ENCODE measurements at regions not wholly inside any gene's neighbourhood (a gene's known extent, or its start where the extent isn't known, plus 50 kb on each side); places are given as distances from the start of the nearest gene placed in this dataset.

DNA sequence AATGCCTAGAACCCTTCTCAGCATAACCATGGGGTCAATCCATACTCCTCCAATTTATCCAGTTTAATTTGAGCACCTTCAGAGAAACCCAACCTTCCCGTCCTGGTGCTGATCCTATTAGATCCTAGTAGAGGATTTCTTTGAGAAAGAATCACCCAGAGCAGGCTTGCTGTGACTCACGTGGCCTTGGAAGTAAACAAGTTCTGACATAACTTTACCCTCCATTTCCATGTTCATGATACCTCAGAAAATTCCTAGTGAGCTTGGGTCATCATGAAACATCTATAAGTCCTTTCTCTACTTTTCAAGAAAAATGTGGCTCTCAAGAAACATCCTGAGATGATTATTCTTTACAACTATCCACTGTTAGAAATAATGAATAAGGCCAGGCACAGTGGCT lies 71.7 kb downstream of the PRLHR start:
- TF ChIP-seq, protein P1, sequence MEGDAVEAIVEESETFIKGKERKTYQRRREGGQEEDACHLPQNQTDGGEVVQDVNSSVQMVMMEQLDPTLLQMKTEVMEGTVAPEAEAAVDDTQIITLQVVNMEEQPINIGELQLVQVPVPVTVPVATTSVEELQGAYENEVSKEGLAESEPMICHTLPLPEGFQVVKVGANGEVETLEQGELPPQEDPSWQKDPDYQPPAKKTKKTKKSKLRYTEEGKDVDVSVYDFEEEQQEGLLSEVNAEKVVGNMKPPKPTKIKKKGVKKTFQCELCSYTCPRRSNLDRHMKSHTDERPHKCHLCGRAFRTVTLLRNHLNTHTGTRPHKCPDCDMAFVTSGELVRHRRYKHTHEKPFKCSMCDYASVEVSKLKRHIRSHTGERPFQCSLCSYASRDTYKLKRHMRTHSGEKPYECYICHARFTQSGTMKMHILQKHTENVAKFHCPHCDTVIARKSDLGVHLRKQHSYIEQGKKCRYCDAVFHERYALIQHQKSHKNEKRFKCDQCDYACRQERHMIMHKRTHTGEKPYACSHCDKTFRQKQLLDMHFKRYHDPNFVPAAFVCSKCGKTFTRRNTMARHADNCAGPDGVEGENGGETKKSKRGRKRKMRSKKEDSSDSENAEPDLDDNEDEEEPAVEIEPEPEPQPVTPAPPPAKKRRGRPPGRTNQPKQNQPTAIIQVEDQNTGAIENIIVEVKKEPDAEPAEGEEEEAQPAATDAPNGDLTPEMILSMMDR (IDR thresholded peaks at IDR 0.05): no peak
- TF ChIP-seq SREBF2 (IDR thresholded peaks at IDR 0.05) (no peak), POLR2AphosphoS2 (conservative IDR thresholded peaks at IDR 0.05; ENCODE audit: low read length) (no peak), RAD21 (conservative IDR thresholded peaks at IDR 0.05 in 1 of 2, IDR thresholded peaks at IDR 0.05 in 1 of 2) (no peak), RFX5 (IDR thresholded peaks at IDR 0.05) (no peak), POLR2A (IDR thresholded peaks at IDR 0.05; ENCODE audit: low read length) (no peak), SMC3 (IDR thresholded peaks at IDR 0.05) (no peak), MAFK (IDR thresholded peaks at IDR 0.05; ENCODE audit: partially characterized antibody) (no peak), HDAC2 (IDR thresholded peaks at IDR 0.05) (no peak), CHD2 (IDR thresholded peaks at IDR 0.05; ENCODE audit: low read length, partially characterized antibody) (no peak)
- TF ChIP-seq, protein P2, sequence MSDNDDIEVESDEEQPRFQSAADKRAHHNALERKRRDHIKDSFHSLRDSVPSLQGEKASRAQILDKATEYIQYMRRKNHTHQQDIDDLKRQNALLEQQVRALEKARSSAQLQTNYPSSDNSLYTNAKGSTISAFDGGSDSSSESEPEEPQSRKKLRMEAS (IDR thresholded peaks at IDR 0.05): no peak

Measured in A549 (cell line).